OCI-LY7 (cell line): ENCODE measurements at regions not wholly inside any gene's neighbourhood (a gene's known extent, or its start where the extent isn't known, plus 50 kb on each side); places are given as distances from the start of the nearest gene placed in this dataset.

Experiments
- BruUV-seq: library from RNA; stranded (reverse); fragments of 400-500 nt; replicated peaks from 2 replicates; lab custom pipeline; 2021; lab: Mats Ljungman, UMichigan
- CTCF ChIA-PET: fragments of 300-600 bp; sonication (Branson Sonifier 250); formaldehyde crosslinking; loops from one replicate; lab custom pipeline; 2022; ENCODE audit warnings: antibody characterized with exemption; ENCODE audit not compliant: unreplicated experiment; lab: Charles Lee
- POLR2A ChIA-PET: fragments of 300-600 bp; sonication (Branson Sonifier 250); formaldehyde crosslinking; loops from one replicate; lab custom pipeline; 2022; ENCODE audit warnings: antibody characterized with exemption; lab: Charles Lee
- DNase-seq: peaks from one replicate; pipeline ENCODE4 v3.0.0-alpha.2; 2015; ENCODE audit warnings: low spot score
- H2AFZ ChIP-seq: fragments of 200-600 bp; sonication (generic), shearing (Covaris generic); 2 replicates; pipeline ENCODE4 v1.6.1; 2014; ENCODE audit warnings: mild to moderate bottlenecking, antibody characterized with exemption, low read length, moderate library complexity
- H3K27ac ChIP-seq: fragments of 200-600 bp; sonication (generic); 2 replicates; pipeline ENCODE4 v1.5.1; 2014; ENCODE audit warnings: mixed run types, low read depth, mild to moderate bottlenecking, moderate library complexity, low read length, inconsistent platforms; ENCODE audit not compliant: poor library complexity, severe bottlenecking
- H3K36me3 ChIP-seq: fragments of 200-600 bp; sonication (generic); 2 replicates; pipeline ENCODE4 v1.6.1; 2014; ENCODE audit warnings: mild to moderate bottlenecking, antibody characterized with exemption, low read length, moderate library complexity, mixed read lengths; ENCODE audit not compliant: insufficient read depth
- H3K4me1 ChIP-seq: fragments of 200-600 bp; sonication (generic); 2 replicates; pipeline ENCODE4 v1.5.1; 2014; ENCODE audit warnings: mild to moderate bottlenecking, low read length; ENCODE audit not compliant: insufficient read depth, poor library complexity, severe bottlenecking
- H3K4me2 ChIP-seq: fragments of 200-600 bp; sonication (generic); 2 replicates; pipeline ENCODE4 v1.6.1; 2014; ENCODE audit warnings: mild to moderate bottlenecking, low read length
- H3K4me3 ChIP-seq: fragments of 200-600 bp; sonication (generic); 2 replicates; pipeline ENCODE4 v1.5.1; 2014; ENCODE audit warnings: mild to moderate bottlenecking, low read depth, low read length; ENCODE audit not compliant: poor library complexity, severe bottlenecking
- H3K79me2 ChIP-seq: fragments of 200-600 bp; sonication (generic); 2 replicates; pipeline ENCODE4 v1.6.1; 2016; ENCODE audit warnings: low read depth, mild to moderate bottlenecking, low read length, moderate library complexity, mixed read lengths; ENCODE audit not compliant: insufficient read depth
- H3K9me2 ChIP-seq: fragments of 200-600 bp; sonication (generic); 2 replicates; pipeline ENCODE4 v1.6.1; 2016; ENCODE audit warnings: mild to moderate bottlenecking, low read length, mixed read lengths; ENCODE audit not compliant: insufficient read depth
- H3K9me3 ChIP-seq: fragments of 200-600 bp; sonication (generic); 2 replicates; pipeline ENCODE4 v1.6.1; 2014; ENCODE audit warnings: mild to moderate bottlenecking, mixed run types, low read length, mixed read lengths
- H4K20me1 ChIP-seq: fragments of 200-600 bp; sonication (generic); 2 replicates; pipeline ENCODE4 v1.6.1; 2014; ENCODE audit warnings: mild to moderate bottlenecking, antibody characterized with exemption, low read length, moderate library complexity, mixed read lengths; ENCODE audit not compliant: insufficient read depth
- CTCF ChIP-seq: fragments of 200-600 bp; sonication (generic); conservative IDR thresholded peaks from 2 replicates; pipeline ENCODE4 v1.5.1; 2014; ENCODE audit warnings: mild to moderate bottlenecking, antibody characterized with exemption, low read length, moderate library complexity, mixed read lengths
- EZH2phosphoT487 ChIP-seq: fragments of 200-600 bp; sonication (generic); IDR thresholded peaks from 2 replicates; pipeline ENCODE4 v1.6.1; 2018; ENCODE audit warnings: low read depth, borderline replicate concordance, mild to moderate bottlenecking, mixed run types, antibody characterized with exemption, low read length, moderate library complexity, mixed read lengths
- intact Hi-C: fragments of 100-400 bp; cut with micrococcal nuclease; formaldehyde crosslinking; loops from one replicate; pipeline ENCODE4 v1.10.0; 2022; ENCODE audit not compliant: unreplicated experiment

- no peak for TF ChIP-seq EZH2phosphoT487
- no peak for DNase-seq
- BruUV-seq, result no TSS peak
- H3K4me2 ChIP-seq, result no peak overlapping the region
- H3K27ac ChIP-seq, result no peak overlapping the region
- intact Hi-C loops, result loop anchor here (5.0 to 10.0 kb wide), 2 partner anchors 34 to 1474 kb away; partner anchors contain the start of genes GLMN and RPAP2
- POLR2A ChIA-PET, result no interaction called here
- no peaks in the 10 kb centered on the region for H3K9me3 ChIP-seq
- no peaks in the 10 kb centered on the region for H3K4me1 ChIP-seq
- H4K20me1 ChIP-seq, result no peaks in the 10 kb centered on the region
- H2AFZ ChIP-seq, result no peak overlapping the region
- no peaks in the 10 kb centered on the region for H3K36me3 ChIP-seq
- H3K4me3 ChIP-seq, result no peak overlapping the region
- CTCF ChIA-PET, result no interaction called here
- H3K79me2 ChIP-seq, result no peaks in the 10 kb centered on the region
- no peaks in the 10 kb centered on the region for H3K9me2 ChIP-seq
Measured at GRCh38 chr1:93768380-93768863, 86.8 kb upstream of the BCAR3 start.

- Histone ChIP-seq H3K4me2 (no peak overlapping the region), H3K9me2 (no peaks in the 10 kb centered on the region), H3K4me3 (no peak overlapping the region), H2AFZ (no peak overlapping the region), H3K79me2 (no peaks in the 10 kb centered on the region), H3K4me1 (no peaks in the 10 kb centered on the region), H3K9me3 (no peaks in the 10 kb centered on the region), H3K27ac (no peak overlapping the region), H3K36me3 (no peaks in the 10 kb centered on the region), H4K20me1 (no peaks in the 10 kb centered on the region)
- intact Hi-C loops, result loop anchor here (5.0 to 10.0 kb wide), 2 partner anchors 36 to 1472 kb away; partner anchors contain the start of genes GLMN and RPAP2
- POLR2A ChIA-PET, result interaction anchor here (0.9 kb wide), 1 partner anchor 8 kb away, joined by 3 read pairs; no protein-coding TSS in a partner anchor
- BruUV-seq, result no TSS peak
- DNase-seq, result no peak
- CTCF ChIA-PET, result no interaction called here
- no peak for TF ChIP-seq EZH2phosphoT487
- no peak for TF ChIP-seq CTCF
Measured at GRCh38 chr1:93766451-93766850, 84.8 kb upstream of the BCAR3 start.

GRCh38 chr1:93765099-93765498 is 83.5 kb upstream of the BCAR3 start:
- ChIA-PET CTCF (interaction anchor here (0.5 kb wide), 1 partner anchor 84 kb away, joined by 3 read pairs; no protein-coding TSS in a partner anchor), POLR2A (no interaction called here)
- Histone ChIP-seq H2AFZ (no peak overlapping the region), H3K4me2 (no peak overlapping the region), H4K20me1 (no peaks in the 10 kb centered on the region), H3K4me1 (no peaks in the 10 kb centered on the region), H3K9me2 (no peaks in the 10 kb centered on the region), H3K4me3 (no peak overlapping the region), H3K79me2 (no peaks in the 10 kb centered on the region), H3K27ac (no peak overlapping the region), H3K36me3 (no peaks in the 10 kb centered on the region), H3K9me3 (no peaks in the 10 kb centered on the region)
- intact Hi-C loops, result loop anchor here (5.0 to 10.0 kb wide), 2 partner anchors 37 to 1470 kb away; partner anchors contain the start of genes GLMN and RPAP2
- no peak for TF ChIP-seq CTCF
- no peak for TF ChIP-seq EZH2phosphoT487
- no TSS peak for BruUV-seq
- DNase-seq, result no peak
